SW480 (cell line): ENCODE measurements at regions not wholly inside any gene's neighbourhood (a gene's known extent, or its start where the extent isn't known, plus 50 kb on each side); places are given as distances from the start of the nearest gene placed in this dataset.
A peak's percentile ranks its signal among the peaks of the same experiment; 100 is the strongest.

Source experiments
- DNase-seq: peaks from one replicate; pipeline ENCODE4 v3.0.0-alpha.2; 2016; ENCODE audit warnings: low spot score

DNA sequence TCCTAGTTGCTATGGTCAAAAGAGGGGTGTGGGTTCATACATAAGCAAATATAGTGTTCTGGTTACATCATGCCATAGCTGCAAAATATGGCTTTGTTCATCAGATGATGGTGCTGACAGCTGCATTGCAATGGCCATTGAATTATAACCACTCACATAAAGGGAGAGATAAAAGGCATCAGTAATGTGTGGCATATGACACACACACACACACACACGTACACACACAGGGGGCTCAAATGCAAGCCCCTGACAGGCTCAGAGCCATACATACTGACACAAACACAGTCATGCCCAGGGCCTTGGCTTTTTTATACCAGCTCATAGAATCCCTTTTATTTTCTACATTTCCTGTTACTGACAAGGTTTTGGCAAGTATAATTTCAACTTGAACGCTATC, 698.9 kb downstream of the BCL11B start:
- DNase-seq = no peak

DNA sequence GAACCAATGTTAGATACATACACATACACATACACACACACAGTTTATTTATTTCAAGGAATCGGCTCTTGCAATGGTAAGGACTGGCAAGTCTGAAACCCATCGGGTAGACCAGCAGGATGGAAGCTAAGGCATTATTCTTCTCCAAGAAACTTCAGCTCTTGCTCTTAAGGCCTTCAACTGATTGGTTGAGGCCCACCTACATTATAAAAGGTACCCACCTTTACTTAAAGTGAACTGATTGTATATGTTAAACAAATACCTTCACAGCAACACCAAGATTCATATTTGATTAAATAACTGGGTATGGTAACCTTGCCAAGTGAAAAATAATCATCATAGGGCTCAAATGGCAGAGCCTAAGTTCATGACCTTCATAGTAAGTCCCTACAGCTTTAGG, 695.5 kb downstream of the BCL11B start:
- DNase-seq = no peak

DNA sequence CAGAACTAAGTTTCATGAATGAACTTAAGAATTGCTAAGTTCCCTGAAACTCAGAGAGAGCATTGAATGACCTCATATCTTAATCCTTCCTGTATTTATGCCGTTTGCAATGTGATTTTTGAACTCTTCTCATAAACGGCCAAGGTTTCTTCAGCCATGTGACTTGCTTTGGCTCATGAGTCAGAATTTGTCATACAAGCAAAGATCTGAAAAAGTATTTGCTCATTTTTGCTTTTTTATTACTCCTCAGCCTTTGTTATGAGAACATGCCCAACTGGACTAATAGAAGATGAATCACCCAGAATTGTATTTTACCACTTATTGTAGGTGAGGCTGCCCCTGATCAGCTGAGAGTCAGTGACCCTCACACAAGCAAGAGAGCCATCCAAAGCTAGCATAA, 693.8 kb downstream of the BCL11B start:
- no peak for DNase-seq

DNA sequence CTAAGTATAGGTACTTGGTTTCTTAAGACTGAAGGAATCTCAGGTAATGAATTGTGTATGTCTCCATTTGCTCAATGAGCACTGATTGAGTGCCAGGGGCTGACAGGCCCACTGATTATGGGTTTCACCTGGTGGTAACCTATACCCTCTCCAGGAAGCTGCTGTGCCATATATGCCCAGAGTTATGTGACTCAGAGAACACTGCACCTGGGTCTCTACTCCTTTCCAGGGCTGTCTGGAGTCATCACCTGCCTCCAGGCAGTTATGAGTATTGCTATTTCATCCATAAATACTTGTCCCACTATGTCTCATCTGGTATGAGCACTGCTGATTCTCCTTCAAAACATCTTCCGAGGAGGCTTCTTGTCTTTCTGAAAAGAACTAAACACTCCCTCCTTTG, 692.9 kb downstream of the BCL11B start:
- DNase-seq = no peak

GRCh38 chr14:98580131-98580678, 691.8 kb downstream of the BCL11B start:
- peak; percentile 14 for DNase-seq

DNA sequence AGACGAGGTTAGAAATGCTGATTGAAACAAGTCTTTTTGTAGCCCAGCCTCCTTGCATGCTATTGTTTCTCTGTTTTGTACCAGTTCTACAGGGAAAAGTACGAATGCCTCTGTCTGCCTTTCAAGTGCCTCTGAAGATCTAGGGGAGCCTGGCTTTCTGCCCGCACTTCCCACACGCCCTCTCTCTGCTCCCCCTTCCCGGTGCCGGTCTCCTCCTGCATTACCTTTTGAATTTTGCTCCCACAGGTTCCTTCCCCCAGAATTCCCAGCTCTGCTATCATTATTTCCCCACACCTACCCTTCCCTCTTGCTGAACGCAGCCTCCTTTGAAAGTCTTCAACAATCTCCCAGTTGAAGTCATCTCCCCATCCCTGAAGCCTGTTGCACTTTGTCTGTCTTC, 689.7 kb downstream of the BCL11B start:
- DNase-seq = no peak

- DNase-seq = no peak
Measured at GRCh38 chr14:98591161-98591560, 680.8 kb downstream of the BCL11B start.

- no peak for DNase-seq
Measured at GRCh38 chr14:98592611-98593170, 679.3 kb downstream of the BCL11B start.

GRCh38 chr14:98593361-98593761, 678.6 kb downstream of the BCL11B start:
- no peak for DNase-seq

DNA sequence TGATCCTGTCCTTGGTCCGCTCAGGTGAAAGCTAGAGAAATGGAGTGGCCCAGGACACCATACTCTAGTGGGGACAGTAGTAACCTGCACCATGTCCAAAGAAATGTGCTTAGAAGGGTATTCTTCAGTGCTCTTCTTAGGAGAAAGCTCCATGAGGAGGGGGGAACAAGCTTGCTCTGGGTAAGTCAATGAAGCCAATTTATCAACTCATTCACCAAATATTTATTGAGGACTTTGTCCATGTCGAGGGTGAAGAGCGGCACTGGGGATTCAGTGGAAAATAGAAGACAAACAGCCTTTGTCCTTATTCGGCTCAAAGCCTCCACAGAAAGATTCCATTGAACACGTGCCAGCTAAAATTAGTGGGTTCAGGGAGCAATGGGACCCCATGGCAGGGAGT, 677.8 kb downstream of the BCL11B start:
- no peak for DNase-seq

DNA sequence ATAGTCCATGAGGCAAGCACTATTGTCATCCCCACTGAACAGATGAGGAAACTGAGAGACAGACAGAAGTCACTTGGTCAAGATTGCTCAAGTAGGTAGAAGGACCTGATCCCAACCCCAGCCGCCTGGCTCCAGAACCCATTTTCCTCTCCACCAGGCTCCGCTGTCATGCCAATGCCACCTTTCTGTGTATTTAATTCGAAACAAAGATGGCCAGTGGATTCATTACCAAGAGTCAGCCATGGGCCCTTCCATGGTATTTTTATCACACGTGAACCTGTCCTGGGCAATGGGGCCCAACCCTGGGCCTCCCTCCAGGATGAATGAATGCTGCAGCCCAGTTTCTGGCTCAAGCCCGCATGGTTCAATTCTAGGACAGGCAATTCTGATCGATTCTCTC, 673.4 kb downstream of the BCL11B start:
- DNase-seq = no peak

DNA sequence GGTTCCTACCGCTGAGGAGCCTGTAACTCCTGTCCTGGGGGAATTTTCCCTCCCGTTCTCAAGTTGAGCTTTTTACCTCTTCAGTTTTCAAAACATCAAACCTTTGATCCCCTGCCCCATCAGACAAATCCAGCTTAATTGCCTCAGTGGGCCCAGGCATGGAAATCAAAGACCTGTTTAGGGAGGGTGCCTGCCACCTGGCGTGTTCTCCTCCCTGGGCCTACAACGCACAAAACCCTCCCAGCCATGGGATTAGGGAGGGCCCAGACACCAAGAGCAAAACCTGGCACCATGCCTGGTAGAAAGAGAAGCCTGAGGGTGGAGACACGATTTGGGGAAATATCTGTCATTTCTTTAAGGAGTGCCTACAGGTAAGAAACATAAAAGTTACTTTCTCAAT, 672.9 kb downstream of the BCL11B start:
- no peak for DNase-seq

- DNase-seq = no peak
Measured at GRCh38 chr14:98602983-98603382, 669.0 kb downstream of the BCL11B start.

DNA sequence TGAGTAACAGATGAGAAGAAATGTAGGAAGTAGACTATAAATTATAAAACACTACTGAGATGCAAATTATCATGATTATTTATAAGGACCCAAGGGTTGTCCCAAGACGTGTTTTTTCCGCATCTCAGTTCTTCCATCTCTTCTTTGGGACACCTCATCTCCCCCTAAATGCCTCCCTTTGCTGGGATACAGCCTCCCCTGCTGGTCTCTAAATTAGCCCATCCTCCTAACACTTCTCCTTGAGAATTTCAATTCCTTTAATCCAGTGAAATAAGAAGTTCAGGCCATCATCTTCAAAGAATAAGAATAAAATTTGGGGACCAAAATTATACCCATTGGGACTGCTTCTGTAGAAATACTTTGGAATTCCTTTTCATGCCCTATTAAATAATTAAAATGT, 667.0 kb downstream of the BCL11B start:
- DNase-seq = no peak

DNA sequence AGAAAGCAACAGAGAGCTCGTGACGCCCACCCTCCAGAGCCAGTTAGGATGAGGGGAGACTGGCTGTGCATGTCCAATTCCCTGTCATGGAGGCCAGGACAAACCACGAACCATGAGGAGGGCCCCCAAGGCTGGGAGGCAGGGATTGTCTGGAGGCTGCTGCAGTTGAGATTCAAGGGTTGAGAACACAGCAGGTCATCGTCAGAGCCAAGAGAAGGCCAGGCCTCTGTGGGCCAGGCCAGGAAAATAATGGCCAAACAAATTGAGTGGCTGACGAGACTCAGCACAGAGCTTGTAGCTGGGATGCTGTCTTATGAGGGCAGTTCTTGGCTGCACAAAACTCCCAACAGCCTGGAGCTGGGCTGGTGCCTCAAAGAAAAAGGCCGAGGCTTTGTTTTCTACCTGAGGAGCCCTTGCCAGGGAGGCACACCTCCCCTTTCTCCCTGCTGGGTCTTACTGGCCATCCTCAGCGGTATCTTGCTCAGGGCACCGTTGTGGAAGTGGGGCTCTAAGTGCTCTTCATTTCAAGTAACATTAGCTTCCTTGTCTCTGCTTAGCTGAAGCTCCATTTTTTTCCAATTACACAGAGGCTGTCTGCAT, 665.9 kb downstream of the BCL11B start:
- no peak for DNase-seq

DNA sequence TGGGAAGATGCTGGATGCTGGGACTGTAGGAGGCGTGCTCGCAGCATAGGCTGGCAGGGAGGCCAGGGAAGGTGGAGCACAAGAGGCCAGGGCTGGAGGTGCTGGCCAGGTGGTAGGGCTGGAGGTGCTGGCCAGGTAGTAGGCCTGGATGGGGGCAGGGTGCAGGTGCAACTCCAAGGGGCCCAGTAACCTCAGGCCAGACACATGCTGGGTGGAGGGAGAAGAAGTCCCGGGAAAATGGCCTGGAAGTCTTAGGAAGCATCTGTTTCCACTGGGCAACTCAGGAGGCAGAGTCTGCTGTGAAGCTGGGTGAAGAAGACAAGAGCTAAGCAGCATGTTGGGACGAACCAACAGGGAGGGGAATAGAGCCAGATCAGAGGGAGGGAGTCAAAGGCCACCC, 665.2 kb downstream of the BCL11B start:
- DNase-seq = no peak

DNA sequence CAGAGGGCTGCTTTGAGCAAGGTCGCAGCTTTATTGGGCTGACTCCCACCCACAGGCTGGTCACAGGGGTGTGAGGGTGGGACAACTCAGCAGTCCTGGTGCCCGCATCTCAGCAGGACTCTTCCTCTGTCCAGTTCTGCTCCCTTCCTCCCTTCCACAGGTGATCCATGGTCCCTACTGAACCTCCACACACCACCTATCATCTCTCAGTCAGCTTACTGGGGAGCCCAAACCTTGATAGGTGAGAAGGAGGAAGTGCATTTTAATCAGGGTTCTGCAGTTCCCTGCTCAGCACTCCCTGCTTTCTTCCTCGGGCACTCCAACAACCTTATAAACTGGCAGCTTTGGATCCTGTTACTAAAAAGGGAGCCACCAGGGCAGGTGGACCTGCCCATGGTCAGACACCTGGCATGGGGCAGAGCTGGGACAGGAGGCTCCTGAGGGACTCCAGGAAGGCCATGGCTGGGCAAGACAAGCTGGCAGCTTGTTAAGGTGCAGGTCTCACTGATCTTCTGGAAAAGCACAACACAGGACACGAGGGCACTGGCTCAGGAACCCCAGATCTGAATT, 664.6 kb downstream of the BCL11B start:
- DNase-seq = no peak

- DNase-seq = no peak
Measured at GRCh38 chr14:98608071-98609060, 663.6 kb downstream of the BCL11B start.

DNA sequence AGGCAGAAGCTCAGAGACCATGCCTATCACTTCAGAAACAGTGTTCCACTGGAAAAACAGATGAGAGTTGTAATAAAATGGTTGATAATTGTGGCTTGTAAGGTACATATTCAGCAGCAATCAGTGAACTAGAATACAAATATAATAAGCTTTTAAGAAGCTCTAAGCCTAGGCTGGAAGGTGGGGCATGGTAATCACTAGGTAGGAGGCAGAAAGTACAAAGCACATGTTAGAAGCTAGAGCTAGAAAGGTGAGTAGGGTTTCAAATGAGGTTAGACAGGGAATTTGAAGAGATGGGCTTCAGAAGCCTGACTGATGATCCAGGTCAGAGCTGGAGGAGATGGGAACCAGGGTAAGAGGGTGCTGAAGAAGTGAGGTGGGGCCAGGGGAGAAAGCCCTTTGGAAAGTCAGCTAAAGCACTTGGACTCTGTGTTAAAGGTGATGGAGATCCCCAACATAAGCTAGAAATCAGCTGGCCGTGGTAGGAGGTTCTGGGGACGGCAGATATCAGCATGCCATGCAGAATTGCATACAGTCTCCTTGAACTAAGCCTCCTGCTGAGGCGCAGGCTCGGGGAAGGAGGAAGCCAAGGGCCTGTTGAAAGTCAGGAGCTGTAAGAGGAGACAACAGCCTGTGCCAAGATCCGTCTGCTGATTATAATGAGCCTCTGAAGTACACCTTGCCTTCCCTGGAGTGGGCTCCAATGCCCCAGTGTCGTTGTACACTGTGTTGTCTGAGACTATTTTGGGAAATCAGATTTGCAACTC, 659.4 kb downstream of the BCL11B start:
- no peak for DNase-seq

DNA sequence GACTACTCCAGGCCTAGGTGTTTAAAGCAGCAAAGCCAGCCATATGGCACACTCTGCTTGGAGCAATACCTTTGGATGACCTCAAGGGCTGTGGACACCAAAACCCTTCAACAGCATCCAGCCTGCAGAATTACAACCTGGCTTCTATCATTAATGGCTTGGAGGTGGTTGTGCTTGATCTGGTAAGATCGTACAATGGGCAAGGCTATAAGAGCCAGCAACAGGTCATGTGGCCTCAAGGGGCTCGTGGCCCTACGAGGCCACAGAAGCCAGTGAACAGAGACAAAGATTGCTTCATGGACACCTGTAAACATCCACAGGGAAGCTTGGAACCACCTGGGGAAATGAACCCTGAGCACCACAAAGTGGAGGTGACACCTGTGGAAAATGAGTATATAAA, 657.3 kb downstream of the BCL11B start:
- DNase-seq = no peak

- DNase-seq = no peak
Measured at GRCh38 chr14:98622208-98623051, 649.6 kb downstream of the BCL11B start.
